ENCODE measurements at regions not wholly inside any gene's neighbourhood (a gene's known extent, or its start where the extent isn't known, plus 50 kb on each side); places are given as distances from the start of the nearest gene placed in this dataset.

GRCh38 chr10:4723860-4724259 is 102.1 kb upstream of the AKR1E2 start:
- DNase-seq (ENCODE audit: unreplicated experiment), result no peak
- BruUV-seq (replicated peaks), result no TSS peak
- Mint-ChIP-seq H3K9me3 (ENCODE audit: unreplicated experiment) (peaks cover 21% of the 10 kb centered on the region), H3K4me3 (ENCODE audit: unreplicated experiment) (no peak overlapping the region), H3K36me3 (ENCODE audit: insufficient read depth, unreplicated experiment) (no peaks in the 10 kb centered on the region), H3K4me1 (ENCODE audit: insufficient read depth, unreplicated experiment) (peaks cover 12% of the 10 kb centered on the region), H3K27ac (ENCODE audit: low read depth, unreplicated experiment) (no peak overlapping the region), H3K27me3 (ENCODE audit: insufficient read depth, unreplicated experiment) (no peaks in the 10 kb centered on the region)
- ChIA-PET CTCF (interaction anchor here (0.6 kb wide), 1 partner anchor 31 kb away, joined by 4 read pairs; no protein-coding TSS in a partner anchor), POLR2A (interaction anchor here (1.0 to 1.7 kb wide), 2 partner anchors 9 to 32 kb away, joined by 3 to 5 read pairs; no protein-coding TSS in a partner anchor)
- intact Hi-C loops (cut with micrococcal nuclease), result no loop called here
- no peak for TF ChIP-seq CTCF (IDR thresholded peaks at IDR 0.05; ENCODE audit: unreplicated experiment)

GRCh38 chr10:4721999-4722753 is 103.8 kb upstream of the AKR1E2 start:
- Mint-ChIP-seq H3K4me1 (ENCODE audit: insufficient read depth, unreplicated experiment) (peaks cover 6% of the 10 kb centered on the region), H3K27ac (ENCODE audit: low read depth, unreplicated experiment) (no peak overlapping the region), H3K4me3 (ENCODE audit: unreplicated experiment) (no peak overlapping the region), H3K9me3 (ENCODE audit: unreplicated experiment) (peaks cover 15% of the 10 kb centered on the region), H3K36me3 (ENCODE audit: insufficient read depth, unreplicated experiment) (no peaks in the 10 kb centered on the region), H3K27me3 (ENCODE audit: insufficient read depth, unreplicated experiment) (no peaks in the 10 kb centered on the region)
- peak; percentile 22 for DNase-seq (ENCODE audit: unreplicated experiment)
- intact Hi-C loops (cut with micrococcal nuclease), result no loop called here
- TF ChIP-seq CTCF (IDR thresholded peaks at IDR 0.05; ENCODE audit: unreplicated experiment), result no peak
- ChIA-PET CTCF (interaction anchor here (0.7 kb wide), 1 partner anchor 15 kb away, joined by 3 read pairs; no protein-coding TSS in a partner anchor), POLR2A (interaction anchor here (0.6 to 1.7 kb wide), 9 partner anchors 7 to 937 kb away, joined by 3 to 9 read pairs (median 5); partner anchors contain the start of gene KLF6)
- BruUV-seq (replicated peaks), result no TSS peak

DNA sequence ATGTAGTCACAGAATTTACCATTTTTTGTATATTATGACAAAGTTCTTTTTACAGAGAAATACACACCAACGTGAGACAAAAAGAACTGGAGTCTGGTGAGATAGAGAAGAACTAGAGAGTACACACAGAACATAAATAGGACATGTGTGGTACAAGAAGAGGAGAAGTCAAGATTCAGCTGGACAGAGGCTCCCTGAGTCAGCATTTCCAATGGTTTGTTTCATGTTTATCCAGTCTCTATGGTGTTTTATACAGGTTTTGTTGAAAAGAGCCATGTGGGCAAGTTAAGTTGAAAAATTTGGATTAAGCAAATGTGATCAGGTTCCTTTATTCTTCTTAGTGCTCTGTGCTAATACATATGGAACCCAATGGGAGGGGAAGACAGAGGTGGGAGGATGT is 105.5 kb upstream of the AKR1E2 start:
- Mint-ChIP-seq H3K27me3 (ENCODE audit: insufficient read depth, unreplicated experiment) (no peaks in the 10 kb centered on the region), H3K36me3 (ENCODE audit: insufficient read depth, unreplicated experiment) (no peaks in the 10 kb centered on the region), H3K4me1 (ENCODE audit: insufficient read depth, unreplicated experiment) (no peaks in the 10 kb centered on the region), H3K27ac (ENCODE audit: low read depth, unreplicated experiment) (no peak overlapping the region), H3K9me3 (ENCODE audit: unreplicated experiment) (peaks cover 15% of the 10 kb centered on the region), H3K4me3 (ENCODE audit: unreplicated experiment) (no peak overlapping the region)
- CTCF ChIA-PET, result no interaction called here
- no peak for TF ChIP-seq CTCF (IDR thresholded peaks at IDR 0.05; ENCODE audit: unreplicated experiment)
- POLR2A ChIA-PET, result interaction anchor here (0.6 kb wide), 1 partner anchor 27 kb away, joined by 3 read pairs; no protein-coding TSS in a partner anchor
- no TSS peak for BruUV-seq (replicated peaks)
- no peak for DNase-seq (ENCODE audit: unreplicated experiment)
- intact Hi-C loops (cut with micrococcal nuclease), result no loop called here

DNA sequence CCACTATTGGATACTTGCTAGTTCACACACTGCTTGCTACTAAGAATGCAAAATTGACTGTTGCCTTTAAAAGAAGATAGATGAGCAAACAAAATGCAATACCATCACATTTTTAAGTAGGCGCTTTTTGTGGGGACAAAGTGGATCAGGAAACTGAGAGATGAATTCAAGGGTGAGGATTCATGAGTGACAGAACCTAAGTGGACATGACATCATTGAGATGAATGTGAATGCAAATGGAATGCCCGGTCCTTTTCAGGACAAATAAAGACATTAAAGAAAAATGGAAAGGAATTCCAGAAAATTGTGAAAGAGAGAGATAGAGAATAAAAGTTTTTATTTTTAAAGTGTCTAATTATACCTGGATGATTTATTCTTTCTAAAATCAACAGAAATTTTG is 106.3 kb upstream of the AKR1E2 start:
- ChIA-PET CTCF (interaction anchor here (0.7 kb wide), 1 partner anchor 120 kb away, joined by 5 read pairs; no protein-coding TSS in a partner anchor), POLR2A (interaction anchor here (0.6 to 1.9 kb wide), 3 partner anchors 13 to 560 kb away, joined by 3 to 6 read pairs (median 4); no protein-coding TSS in a partner anchor)
- Mint-ChIP-seq H3K27ac (ENCODE audit: low read depth, unreplicated experiment) (no peak overlapping the region), H3K36me3 (ENCODE audit: insufficient read depth, unreplicated experiment) (no peaks in the 10 kb centered on the region), H3K4me1 (ENCODE audit: insufficient read depth, unreplicated experiment) (no peaks in the 10 kb centered on the region), H3K4me3 (ENCODE audit: unreplicated experiment) (no peak overlapping the region), H3K27me3 (ENCODE audit: insufficient read depth, unreplicated experiment) (no peaks in the 10 kb centered on the region), H3K9me3 (ENCODE audit: unreplicated experiment) (peaks cover 15% of the 10 kb centered on the region)
- DNase-seq (ENCODE audit: unreplicated experiment), result no peak
- intact Hi-C loops (cut with micrococcal nuclease), result no loop called here
- TF ChIP-seq CTCF (IDR thresholded peaks at IDR 0.05; ENCODE audit: unreplicated experiment), result no peak
- no TSS peak for BruUV-seq (replicated peaks)
